K562 (cell line): ENCODE measurements at regions not wholly inside any gene's neighbourhood (a gene's known extent, or its start where the extent isn't known, plus 50 kb on each side); places are given as distances from the start of the nearest gene placed in this dataset.

Experiments
- ATF1 ChIP-seq, 2 experiments: fragments of 450-650 bp in 1 of 2; IDR thresholded peaks; 2 replicates each; pipeline ENCODE4 v1.6.1; 2016; ENCODE audit warnings: missing compliant biosample characterization in 1 of 2, missing genetic modification characterization in 1 of 2
- DPF2 ChIP-seq: fragments of 450-650 bp; IDR thresholded peaks from 2 replicates; pipeline ENCODE4 v1.6.1; 2016
- GABPB1 ChIP-seq: sonication (generic); formaldehyde crosslinking; IDR thresholded peaks from 2 replicates; pipeline ENCODE4 v1.8.0; 2022; ENCODE audit warnings: mild to moderate bottlenecking, missing genetic modification reagents
- GTF2A2 ChIP-seq: IDR thresholded peaks from 2 replicates; pipeline ENCODE4 v1.6.1; 2016; ENCODE audit warnings: mild to moderate bottlenecking, missing genetic modification characterization, missing compliant biosample characterization
- GTF2B ChIP-seq: IDR thresholded peaks from 2 replicates; pipeline ENCODE4 v1.6.1; 2011; ENCODE audit not compliant: insufficient read length; ENCODE audit errors: extremely low read depth
- HNRNPH1 ChIP-seq: fragments of 200-400 bp; formaldehyde crosslinking; optimal IDR thresholded peaks from 2 replicates; pipeline ENCODE3; 2017; ENCODE audit warnings: low read depth, mild to moderate bottlenecking, low read length, moderate library complexity
- KDM2B ChIP-seq: fragments of 250-450 bp; sonication (Bioruptor Pico); IDR thresholded peaks from 2 replicates; pipeline ENCODE4 v1.8.0; 2021; ENCODE audit warnings: mild to moderate bottlenecking, moderate library complexity
- MAFK ChIP-seq: IDR thresholded peaks from 2 replicates; pipeline ENCODE4 v1.6.1; 2011; ENCODE audit warnings: low read length, improper control_type of control experiment
- NFIC ChIP-seq: fragments of 450-650 bp; IDR thresholded peaks from 2 replicates; pipeline ENCODE4 v1.6.1; 2017; ENCODE audit warnings: mild to moderate bottlenecking, inconsistent platforms
- NRF1 ChIP-seq, 2 experiments: fragments of 450-650 bp; IDR thresholded peaks in 1 of 2; conservative IDR thresholded peaks in 1 of 2; 2 replicates each; pipeline ENCODE4 v1.6.1; 2014; ENCODE audit warnings: mild to moderate bottlenecking in 2 of 2
- PHF21A ChIP-seq: fragments of 450-650 bp; IDR thresholded peaks from 2 replicates; pipeline ENCODE4 v1.6.1; 2017; ENCODE audit warnings: low read depth, borderline replicate concordance
- SIRT6 ChIP-seq: IDR thresholded peaks from one replicate; pipeline ENCODE4 v1.6.1; 2012; ENCODE audit warnings: low read depth, mild to moderate bottlenecking, control low read depth, inconsistent platforms, low read length, moderate library complexity
- SMARCE1 ChIP-seq: fragments of 450-650 bp; IDR thresholded peaks from 2 replicates; pipeline ENCODE4 v1.7.1; 2016; ENCODE audit warnings: mild to moderate bottlenecking
- STAG1 ChIP-seq: sonication (generic); formaldehyde crosslinking; IDR thresholded peaks from 2 replicates; pipeline ENCODE4 v1.5.0; 2020; ENCODE audit warnings: missing genetic modification reagents, borderline replicate concordance
- TCF7 ChIP-seq: sonication (generic); IDR thresholded peaks from 2 replicates; pipeline ENCODE4 v1.6.1; 2016; ENCODE audit warnings: antibody characterized with exemption, borderline replicate concordance
- THRAP3 ChIP-seq: fragments of 450-650 bp; IDR thresholded peaks from 2 replicates; pipeline ENCODE4 v1.6.1; 2016; ENCODE audit warnings: mild to moderate bottlenecking, inconsistent platforms, borderline replicate concordance
- ZKSCAN3 ChIP-seq: fragments of 250-450 bp; sonication (Bioruptor Pico); IDR thresholded peaks from 2 replicates; pipeline ENCODE4 v1.4.0; 2020
- ZNF165 ChIP-seq: fragments of 250-450 bp; sonication (Bioruptor Pico); IDR thresholded peaks from 2 replicates; pipeline ENCODE4 v1.4.0; 2020; ENCODE audit warnings: borderline replicate concordance
- ZNF280B ChIP-seq: fragments of 250-450 bp; sonication (Bioruptor Pico); IDR thresholded peaks from 2 replicates; pipeline ENCODE4 v1.5.1; 2021; ENCODE audit warnings: mild to moderate bottlenecking
- ZNF436 ChIP-seq: fragments of 250-450, 450-650 bp; sonication (Bioruptor Pico); formaldehyde crosslinking; IDR thresholded peaks from 2 replicates; pipeline ENCODE4 v1.7.0; 2020; ENCODE audit warnings: mild to moderate bottlenecking
- ZNF444 ChIP-seq: fragments of 250-450 bp; sonication (Bioruptor Pico); IDR thresholded peaks from 2 replicates; pipeline ENCODE4 v1.4.0; 2020; ENCODE audit warnings: mild to moderate bottlenecking, moderate library complexity
- ZNF766 ChIP-seq: fragments of 200-800 bp; sonication (Bioruptor generic); conservative IDR thresholded peaks from 2 replicates; pipeline ENCODE4 v1.6.1; 2016; ENCODE audit warnings: missing genetic modification characterization, missing compliant biosample characterization
- TF ChIP-seq, protein P1 (sequence below), 2 experiments: fragments of 450-650 bp; IDR thresholded peaks; 2 replicates each; pipeline ENCODE4 v1.6.1; 2016
- TF ChIP-seq, protein P2 (sequence below): sonication (generic); formaldehyde crosslinking; IDR thresholded peaks from 2 replicates; pipeline ENCODE4 v1.8.0; 2022; ENCODE audit warnings: mild to moderate bottlenecking, missing genetic modification reagents, borderline replicate concordance

DNA sequence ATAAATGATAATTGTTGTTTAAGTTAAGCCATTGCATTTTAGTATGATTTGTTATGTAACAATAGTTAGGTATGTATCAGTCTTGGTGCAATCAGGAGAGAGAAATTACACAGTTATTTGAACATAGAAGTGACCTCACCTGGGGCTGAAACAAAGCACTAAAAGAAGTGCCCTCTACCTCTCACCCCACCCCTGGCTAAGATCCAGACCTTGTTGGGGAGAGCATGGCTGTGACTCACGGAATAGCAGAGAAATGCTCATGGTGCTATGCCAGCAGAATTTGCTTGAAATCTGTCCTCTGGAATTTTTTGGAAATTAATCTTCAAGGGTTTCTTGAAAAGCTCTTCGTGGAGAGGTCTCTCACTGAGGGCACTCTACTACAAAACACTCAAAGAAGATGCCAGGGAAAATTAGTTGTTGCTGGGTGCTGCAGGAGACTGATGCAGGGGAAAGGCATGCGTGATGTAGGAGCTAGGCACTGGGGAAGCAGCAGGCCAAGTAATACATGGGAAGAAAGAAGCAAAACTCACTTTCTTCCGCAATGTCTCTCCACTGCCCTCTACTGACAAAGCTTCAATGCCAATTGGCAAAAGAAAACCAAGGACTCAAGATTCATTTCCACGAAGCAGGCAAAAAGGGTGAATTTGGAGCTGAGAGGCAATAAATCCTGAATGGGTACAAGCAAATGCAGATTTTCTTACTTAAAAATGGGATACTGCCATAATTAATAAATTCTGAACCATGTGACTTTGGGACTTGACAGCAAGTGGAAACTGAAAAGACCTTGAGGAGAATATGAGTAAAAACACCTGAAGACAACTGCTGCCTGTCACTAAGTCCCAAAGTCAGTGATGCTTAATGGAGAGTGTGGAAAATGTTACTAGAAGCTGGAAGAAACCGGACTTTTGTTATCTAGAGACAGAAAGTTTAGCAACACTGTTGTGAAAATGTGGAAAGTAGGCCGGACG is 136.3 kb upstream of the ZNF184 start (continued):
- TF ChIP-seq, protein P1, sequence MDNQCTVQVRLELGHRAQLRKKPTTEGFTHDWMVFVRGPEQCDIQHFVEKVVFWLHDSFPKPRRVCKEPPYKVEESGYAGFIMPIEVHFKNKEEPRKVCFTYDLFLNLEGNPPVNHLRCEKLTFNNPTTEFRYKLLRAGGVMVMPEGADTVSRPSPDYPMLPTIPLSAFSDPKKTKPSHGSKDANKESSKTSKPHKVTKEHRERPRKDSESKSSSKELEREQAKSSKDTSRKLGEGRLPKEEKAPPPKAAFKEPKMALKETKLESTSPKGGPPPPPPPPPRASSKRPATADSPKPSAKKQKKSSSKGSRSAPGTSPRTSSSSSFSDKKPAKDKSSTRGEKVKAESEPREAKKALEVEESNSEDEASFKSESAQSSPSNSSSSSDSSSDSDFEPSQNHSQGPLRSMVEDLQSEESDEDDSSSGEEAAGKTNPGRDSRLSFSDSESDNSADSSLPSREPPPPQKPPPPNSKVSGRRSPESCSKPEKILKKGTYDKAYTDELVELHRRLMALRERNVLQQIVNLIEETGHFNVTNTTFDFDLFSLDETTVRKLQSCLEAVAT (IDR thresholded peaks at IDR 0.05) = no peak
- no peak for TF ChIP-seq THRAP3
- TF ChIP-seq ZNF436 (CRISPR knock-in tag) = no peak
- TF ChIP-seq KDM2B (CRISPR knock-in tag) = no peak
- no peak for TF ChIP-seq ATF1 (CRISPR knock-in tag; IDR thresholded peaks at IDR 0.05)
- peak; percentile 22; the same call in 1 of the 2 replicates for TF ChIP-seq ATF1 (tag; IDR thresholded peaks at IDR 0.05)
- no peak for TF ChIP-seq SIRT6
- no peak for TF ChIP-seq PHF21A
- no peak for TF ChIP-seq HNRNPH1
- TF ChIP-seq TCF7 = no peak
- no peak; a peak in 1 of 4 replicates for TF ChIP-seq NRF1 (conservative IDR thresholded peaks at IDR 0.05 in 1 of 2, IDR thresholded peaks at IDR 0.05 in 1 of 2)
- no peak for TF ChIP-seq ZNF280B (CRISPR knock-in tag)
- no peak for TF ChIP-seq SMARCE1
- TF ChIP-seq, protein P2, sequence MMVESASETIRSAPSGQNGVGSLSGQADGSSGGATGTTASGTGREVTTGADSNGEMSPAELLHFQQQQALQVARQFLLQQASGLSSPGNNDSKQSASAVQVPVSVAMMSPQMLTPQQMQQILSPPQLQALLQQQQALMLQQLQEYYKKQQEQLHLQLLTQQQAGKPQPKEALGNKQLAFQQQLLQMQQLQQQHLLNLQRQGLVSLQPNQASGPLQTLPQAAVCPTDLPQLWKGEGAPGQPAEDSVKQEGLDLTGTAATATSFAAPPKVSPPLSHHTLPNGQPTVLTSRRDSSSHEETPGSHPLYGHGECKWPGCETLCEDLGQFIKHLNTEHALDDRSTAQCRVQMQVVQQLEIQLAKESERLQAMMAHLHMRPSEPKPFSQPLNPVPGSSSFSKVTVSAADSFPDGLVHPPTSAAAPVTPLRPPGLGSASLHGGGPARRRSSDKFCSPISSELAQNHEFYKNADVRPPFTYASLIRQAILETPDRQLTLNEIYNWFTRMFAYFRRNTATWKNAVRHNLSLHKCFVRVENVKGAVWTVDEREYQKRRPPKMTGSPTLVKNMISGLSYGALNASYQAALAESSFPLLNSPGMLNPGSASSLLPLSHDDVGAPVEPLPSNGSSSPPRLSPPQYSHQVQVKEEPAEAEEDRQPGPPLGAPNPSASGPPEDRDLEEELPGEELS (CRISPR knock-in tag) = no peak
- no peak for TF ChIP-seq MAFK
- TF ChIP-seq DPF2 = peak; percentile 38
- TF ChIP-seq ZNF165 (CRISPR knock-in tag) = no peak
- no peak for TF ChIP-seq ZKSCAN3 (CRISPR knock-in tag)
- TF ChIP-seq ZNF444 (CRISPR knock-in tag) = no peak
- no peak for TF ChIP-seq GTF2B
- TF ChIP-seq STAG1 = peak; percentile 13; the same call in 1 of the 2 replicates
- no peak for TF ChIP-seq GABPB1
- no peak for TF ChIP-seq GTF2A2 (tag)
- TF ChIP-seq NFIC = no peak
- peak; percentile 67; the same call in 1 of the 2 replicates for TF ChIP-seq ZNF766 (CRISPR knock-in tag)
